B cell (primary cell): ENCODE measurements at regions not wholly inside any gene's neighbourhood (a gene's known extent, or its start where the extent isn't known, plus 50 kb on each side); places are given as distances from the start of the nearest gene placed in this dataset.

Experiments used
- ATAC-seq: fragments of 200-7000 bp; cut with Tn5 transposase; one replicate; pipeline ENCODE4 v1.10.0; 2021; ENCODE audit warnings: low read depth, mild to moderate bottlenecking, moderate number of reproducible peaks, moderate library complexity
- CTCF ChIA-PET: fragments of 350-600 bp; sonication (Branson Sonifier 250); formaldehyde crosslinking; loops from one replicate; lab custom pipeline; 2021; ENCODE audit warnings: antibody characterized with exemption, inconsistent platforms; lab: Charles Lee
- POLR2A ChIA-PET: fragments of 350-600 bp; sonication (Branson Sonifier 250); formaldehyde crosslinking; loops from one replicate; lab custom pipeline; 2021; ENCODE audit warnings: antibody characterized with exemption; lab: Charles Lee
- DNase-seq: peaks from one replicate; pipeline ENCODE4 v3.0.0; 2013
- H2AFZ ChIP-seq: 2 replicates; pipeline ENCODE4 v1.6.1; 2012; ENCODE audit warnings: mild to moderate bottlenecking, low read depth, low read length; ENCODE audit not compliant: insufficient read depth, poor library complexity, severe bottlenecking
- H3K27ac ChIP-seq, 2 donors: 1 replicate in 1 of 2; 2 replicates in 1 of 2; pipeline ENCODE4 v1.5.1; 2012 to 2013; ENCODE audit warnings: low read length in 2 of 2, mild to moderate bottlenecking in 2 of 2, moderate library complexity in 1 of 2
- H3K27me3 ChIP-seq, 4 experiments: fragments of 200-600 bp in 1 of 4; sonication (generic) in 1 of 4; replicated peaks in 1 of 4; 1 replicate in 2 of 4; 2 replicates in 2 of 4; pipeline versions ENCODE4 v1.6.1 to v1.7.0; 2013 to 2016; ENCODE audit warnings: low read length in 3 of 4, mild to moderate bottlenecking in 2 of 4, mixed read lengths in 1 of 4, moderate library complexity in 1 of 4; ENCODE audit not compliant: insufficient read depth in 4 of 4, control insufficient read depth in 3 of 4; ENCODE audit errors: control extremely low read depth in 1 of 4
- H3K36me3 ChIP-seq, 2 experiments: replicated peaks in 1 of 2; 1 replicate in 1 of 2; 2 replicates in 1 of 2; pipeline versions ENCODE4 v1.6.1 to v1.7.1; 2013; ENCODE audit warnings: low read length in 1 of 2; ENCODE audit not compliant: insufficient read depth in 2 of 2, control insufficient read depth in 1 of 2; ENCODE audit errors: control extremely low read depth in 1 of 2, extremely low read depth in 1 of 2
- H3K4me1 ChIP-seq, 2 donors: fragments of 200-600 bp in 1 of 2; sonication (generic) in 1 of 2; 1 replicate in 1 of 2; 2 replicates in 1 of 2; pipeline versions ENCODE4 v1.5.1 to v1.6.1; 2013 to 2017; ENCODE audit warnings: low read length in 2 of 2; ENCODE audit not compliant: control insufficient read depth in 2 of 2, insufficient read depth in 2 of 2
- H3K4me2 ChIP-seq: replicated peaks from 2 replicates; pipeline ENCODE3; 2012; ENCODE audit warnings: mild to moderate bottlenecking, low read depth, low read length; ENCODE audit not compliant: poor library complexity, severe bottlenecking
- H3K4me3 ChIP-seq, 5 experiments: fragments of 200-600 bp in 1 of 5; sonication (generic) in 1 of 5; 1 replicate in 3 of 5; 2 replicates in 2 of 5; pipeline versions ENCODE4 v1.5.1 to v1.7.0; 2011 to 2016; ENCODE audit warnings: low read length in 4 of 5, mild to moderate bottlenecking in 4 of 5, low read depth in 2 of 5, control low read depth in 1 of 5, moderate library complexity in 1 of 5; ENCODE audit not compliant: insufficient read depth in 1 of 5; ENCODE audit errors: control extremely low read depth in 1 of 5, extremely low read depth in 1 of 5
- H3K79me2 ChIP-seq: fragments of 200-600 bp; sonication (generic); one replicate; pipeline ENCODE4 v1.6.0; 2016; ENCODE audit warnings: low read length; ENCODE audit not compliant: control insufficient read depth, insufficient read depth
- H3K9ac ChIP-seq: fragments of 200-600 bp; sonication (generic); 2 replicates; pipeline ENCODE4 v1.6.1; 2017; ENCODE audit warnings: mild to moderate bottlenecking, low read length, moderate library complexity
- H3K9me3 ChIP-seq, 3 donors: one replicate each; pipeline versions ENCODE4 v1.6.1 to v1.7.1; 2013; ENCODE audit warnings: low read length in 2 of 3; ENCODE audit not compliant: control insufficient read depth in 2 of 3, insufficient read depth in 1 of 3; ENCODE audit errors: control extremely low read depth in 1 of 3
- H4K20me1 ChIP-seq: 2 replicates; pipeline ENCODE4 v1.6.0; 2012; ENCODE audit warnings: mild to moderate bottlenecking, low read length; ENCODE audit not compliant: insufficient read depth, control insufficient read depth, poor library complexity, severe bottlenecking
- H3K27ac Mint-ChIP-seq: one replicate; pipeline ENCODE4 v1.8.0; 2021; ENCODE audit warnings: mixed read lengths
- H3K27me3 Mint-ChIP-seq: one replicate; pipeline ENCODE4 v1.8.0; 2021; ENCODE audit warnings: mixed read lengths
- H3K4me1 Mint-ChIP-seq: one replicate; pipeline ENCODE4 v1.8.0; 2021; ENCODE audit warnings: mixed read lengths
- H3K4me3 Mint-ChIP-seq: one replicate; pipeline ENCODE4 v1.8.0; 2021; ENCODE audit warnings: mixed read lengths
- H3K9me3 Mint-ChIP-seq: one replicate; pipeline ENCODE4 v1.8.0; 2022; ENCODE audit warnings: mixed read lengths; ENCODE audit not compliant: insufficient read depth
- EZH2 ChIP-seq: IDR thresholded peaks from 2 replicates; pipeline ENCODE4 v1.6.1; 2012; ENCODE audit warnings: borderline replicate concordance, low read depth, mild to moderate bottlenecking, moderate library complexity, low read length; ENCODE audit not compliant: insufficient read depth, poor library complexity, severe bottlenecking
- WGBS: methylation state at CpG from one replicate; pipeline ENCODE4 v1.1.5; 2013; ENCODE audit warnings: missing lambda C conversion rate; ENCODE audit not compliant: insufficient coverage; 5-methylcytosine and 5-hydroxymethylcytosine counted together
- intact Hi-C: fragments of 100-400 bp; cut with micrococcal nuclease; formaldehyde crosslinking; loops from one replicate; pipeline ENCODE4 v1.10.0; 2022
- TF ChIP-seq, protein P1 (sequence below): fragments of 200-600 bp; IDR thresholded peaks from one replicate; pipeline ENCODE4 v1.8.0; 2022; ENCODE audit warnings: antibody characterized with exemption, mild to moderate bottlenecking

DNA sequence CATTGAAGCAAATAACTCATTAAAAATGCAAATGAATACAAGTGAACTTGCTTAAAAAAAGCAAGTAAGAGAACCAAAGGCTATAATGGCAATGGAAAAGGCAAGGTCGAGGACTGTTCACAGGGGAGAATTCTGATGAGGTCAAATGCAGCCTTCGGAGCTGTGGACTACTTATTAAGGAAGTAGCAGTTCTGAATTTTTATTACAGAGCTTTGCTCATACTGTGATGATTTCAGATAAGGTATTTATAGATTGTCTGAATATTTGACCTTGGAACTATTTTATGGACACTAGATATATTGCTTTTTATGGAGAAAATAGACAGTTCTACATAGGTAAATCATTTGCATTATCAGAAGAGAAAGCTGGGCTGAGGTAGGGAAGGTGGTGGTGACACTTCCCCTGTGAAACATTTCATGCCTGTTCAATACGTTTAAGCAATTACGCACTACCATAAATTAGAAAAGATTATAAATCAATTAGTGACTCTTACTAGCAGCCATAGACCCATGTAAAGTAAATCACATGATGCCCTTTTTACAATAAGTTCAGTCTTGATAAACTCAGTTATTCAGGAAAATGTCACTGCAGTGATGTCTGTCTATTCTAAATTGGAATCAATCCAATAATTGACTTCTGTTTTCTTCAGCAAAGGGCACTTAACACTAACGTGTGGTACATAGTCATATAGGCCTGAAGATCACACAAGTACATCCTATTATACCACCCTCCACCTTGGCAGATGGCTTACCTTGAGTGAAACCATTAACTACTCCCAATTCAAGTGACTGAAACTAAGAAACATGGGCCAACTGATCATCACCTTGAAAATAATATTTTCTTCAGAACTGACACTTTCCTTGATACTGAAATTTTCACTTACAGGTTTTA is 260.0 kb downstream of the KLF12 start:
- no peaks in the 10 kb centered on the region for H3K36me3 ChIP-seq
- DNase-seq (no peak), ATAC-seq (no peak)
- H3K4me3 Mint-ChIP-seq, result no peak overlapping the region
- no peaks in the 10 kb centered on the region for H3K27me3 Mint-ChIP-seq
- H3K4me3 ChIP-seq, result no peak overlapping the region
- no peaks in the 10 kb centered on the region for H3K4me1 ChIP-seq
- H3K27ac ChIP-seq, result no peak overlapping the region
- peaks cover 29% of the 10 kb centered on the region for H3K4me1 Mint-ChIP-seq
- H3K4me2 ChIP-seq, result no peak overlapping the region
- ChIA-PET CTCF (interaction anchor here (1.1 to 1.4 kb wide), 3 partner anchors 25 to 413 kb away, joined by 3 read pairs; no protein-coding TSS in a partner anchor), POLR2A (no interaction called here)
- H3K9ac ChIP-seq, result no peak overlapping the region
- H3K79me2 ChIP-seq, result peaks cover 11% of the 10 kb centered on the region
- TF ChIP-seq, protein P1, sequence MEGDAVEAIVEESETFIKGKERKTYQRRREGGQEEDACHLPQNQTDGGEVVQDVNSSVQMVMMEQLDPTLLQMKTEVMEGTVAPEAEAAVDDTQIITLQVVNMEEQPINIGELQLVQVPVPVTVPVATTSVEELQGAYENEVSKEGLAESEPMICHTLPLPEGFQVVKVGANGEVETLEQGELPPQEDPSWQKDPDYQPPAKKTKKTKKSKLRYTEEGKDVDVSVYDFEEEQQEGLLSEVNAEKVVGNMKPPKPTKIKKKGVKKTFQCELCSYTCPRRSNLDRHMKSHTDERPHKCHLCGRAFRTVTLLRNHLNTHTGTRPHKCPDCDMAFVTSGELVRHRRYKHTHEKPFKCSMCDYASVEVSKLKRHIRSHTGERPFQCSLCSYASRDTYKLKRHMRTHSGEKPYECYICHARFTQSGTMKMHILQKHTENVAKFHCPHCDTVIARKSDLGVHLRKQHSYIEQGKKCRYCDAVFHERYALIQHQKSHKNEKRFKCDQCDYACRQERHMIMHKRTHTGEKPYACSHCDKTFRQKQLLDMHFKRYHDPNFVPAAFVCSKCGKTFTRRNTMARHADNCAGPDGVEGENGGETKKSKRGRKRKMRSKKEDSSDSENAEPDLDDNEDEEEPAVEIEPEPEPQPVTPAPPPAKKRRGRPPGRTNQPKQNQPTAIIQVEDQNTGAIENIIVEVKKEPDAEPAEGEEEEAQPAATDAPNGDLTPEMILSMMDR, result no peak
- TF ChIP-seq EZH2, result no peak
- peak overlapping the region; percentile 7 for H3K27ac Mint-ChIP-seq
- peaks cover 4% of the 10 kb centered on the region for H4K20me1 ChIP-seq
- no peaks in the 10 kb centered on the region for H3K27me3 ChIP-seq
- WGBS, result 44% methylated on average over 1 of the region's 5 CpGs
- peaks cover 0 to 9% (median 0%) of the 10 kb centered on the region in 3 donors for H3K9me3 ChIP-seq
- no peak overlapping the region for H2AFZ ChIP-seq
- intact Hi-C loops, result no loop called here
- H3K9me3 Mint-ChIP-seq, result no peaks in the 10 kb centered on the region

DNA sequence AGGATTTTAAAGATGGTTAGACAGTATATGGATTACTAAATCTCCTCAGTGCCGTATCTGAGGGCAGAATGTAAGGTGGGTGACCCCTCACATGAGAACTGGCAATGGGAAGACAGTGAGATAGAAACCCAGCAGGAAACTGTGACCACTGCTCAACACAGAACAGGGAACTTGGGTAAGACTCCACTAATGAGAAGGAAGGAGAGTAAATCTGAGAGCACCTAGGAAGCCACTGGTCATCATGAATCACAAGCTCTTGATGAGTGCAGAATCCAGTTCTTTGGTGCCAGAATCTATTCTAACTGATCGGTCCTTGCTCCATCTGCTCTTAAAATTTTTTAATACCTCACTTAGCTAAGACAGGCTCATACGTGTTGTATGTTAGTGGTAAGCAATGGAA is 261.8 kb downstream of the KLF12 start:
- TF ChIP-seq EZH2, result no peak
- TF ChIP-seq, protein P1, result no peak
- H3K4me3 ChIP-seq, result no peak overlapping the region
- intact Hi-C loops, result no loop called here
- ATAC-seq (no peak), DNase-seq (no peak)
- H3K79me2 ChIP-seq, result peaks cover 10% of the 10 kb centered on the region
- no peaks in the 10 kb centered on the region for H3K27me3 ChIP-seq
- Mint-ChIP-seq H3K27ac (peak overlapping the region; percentile 11), H3K4me3 (no peak overlapping the region), H3K27me3 (no peaks in the 10 kb centered on the region), H3K9me3 (no peaks in the 10 kb centered on the region), H3K4me1 (peaks cover 21% of the 10 kb centered on the region)
- ChIA-PET CTCF (no interaction called here), POLR2A (no interaction called here)
- H3K4me1 ChIP-seq, result no peaks in the 10 kb centered on the region
- no peak overlapping the region for H3K9ac ChIP-seq
- H4K20me1 ChIP-seq, result no peaks in the 10 kb centered on the region
- no peak overlapping the region for H2AFZ ChIP-seq
- no peaks in the 10 kb centered on the region for H3K36me3 ChIP-seq
- H3K27ac ChIP-seq, result no peak overlapping the region
- WGBS, result no CpG with 5 or more reads among the region's 3 CpGs
- no peak overlapping the region for H3K4me2 ChIP-seq
- no peaks in the 10 kb centered on the region for H3K9me3 ChIP-seq
